ENCODE measurements at regions not wholly inside any gene's neighbourhood (a gene's known extent, or its start where the extent isn't known, plus 50 kb on each side); places are given as distances from the start of the nearest gene placed in this dataset.

GRCh38 chr4:176011529-176011928 lies 54.1 kb upstream of the WDR17 start:
- Histone ChIP-seq H3K4me3 (replicated peaks; ENCODE audit: low read depth, low read length) (no peak overlapping the region), H3K27me3 (replicated peaks; ENCODE audit: control insufficient read depth, insufficient read depth, low read length) (no peaks in the 10 kb centered on the region), H3K36me3 (ENCODE audit: control insufficient read depth, insufficient read depth, low read length) (no peaks in the 10 kb centered on the region)
- peak; percentile 31 for DNase-seq (ENCODE audit: extremely low read depth, insufficient read length)
- TF ChIP-seq CTCF (IDR thresholded peaks at IDR 0.05; ENCODE audit: insufficient read depth, low read length, poor library complexity, severe bottlenecking): no peak

GRCh38 chr4:176013476-176014247 lies 52.0 kb upstream of the WDR17 start:
- no peak for TF ChIP-seq CTCF (IDR thresholded peaks at IDR 0.05; ENCODE audit: insufficient read depth, low read length, poor library complexity, severe bottlenecking)
- DNase-seq (ENCODE audit: extremely low read depth, insufficient read length): peak; percentile 64
- no peaks in the 10 kb centered on the region for H3K27me3 ChIP-seq (replicated peaks; ENCODE audit: control insufficient read depth, insufficient read depth, low read length)
- H3K36me3 ChIP-seq (ENCODE audit: control insufficient read depth, insufficient read depth, low read length): no peaks in the 10 kb centered on the region
- no peak overlapping the region for H3K4me3 ChIP-seq (replicated peaks; ENCODE audit: low read depth, low read length)

- peak; percentile 38 for DNase-seq (ENCODE audit: extremely low read depth, insufficient read length)
- H3K27me3 ChIP-seq (replicated peaks; ENCODE audit: control insufficient read depth, insufficient read depth, low read length): no peaks in the 10 kb centered on the region
- no peak overlapping the region for H3K4me3 ChIP-seq (replicated peaks; ENCODE audit: low read depth, low read length)
- no peaks in the 10 kb centered on the region for H3K36me3 ChIP-seq (ENCODE audit: control insufficient read depth, insufficient read depth, low read length)
- TF ChIP-seq CTCF (IDR thresholded peaks at IDR 0.05; ENCODE audit: insufficient read depth, low read length, poor library complexity, severe bottlenecking): no peak
These were observed 51.0 kb upstream of the WDR17 start for GRCh38 chr4:176014583-176015108.
